K562 (cell line): ENCODE measurements at regions not wholly inside any gene's neighbourhood (a gene's known extent, or its start where the extent isn't known, plus 50 kb on each side); places are given as distances from the start of the nearest gene placed in this dataset.

ENCODE experiments used
- ATAC-seq: fragments of 200-7000 bp; cut with Tn5 transposase; 3 replicates; pipeline ENCODE4 v1.9.1; 2020; ENCODE audit warnings: moderate library complexity
- BruUV-seq: library from RNA; stranded (reverse); fragments of 400-500 nt; replicated peaks from 2 replicates; lab custom pipeline; 2021; lab: Mats Ljungman, UMichigan
- CTCF ChIA-PET: fragments of 300-600 bp; formaldehyde crosslinking; extraction: SDS; loops from one replicate; lab custom pipeline; 2021; ENCODE audit warnings: low intra/inter-chr PET ratio; lab: Yijun Ruan, JAX
- POLR2A ChIA-PET: fragments of 300-600, 350-650 bp; sonication (Branson Sonifier 250); formaldehyde crosslinking; extraction: SDS; loops from one replicate; lab custom pipeline; 2021; ENCODE audit warnings: antibody characterized with exemption, inconsistent platforms; lab: Yijun Ruan, JAX
- DNase-seq, 4 experiments: peaks; one replicate each; pipeline versions ENCODE4 v3.0.0 to v3.0.0-alpha.2; 2011 to 2018; ENCODE audit warnings: low spot score in 3 of 4, mixed read lengths in 3 of 4; ENCODE audit errors: extremely low read depth in 1 of 4
- FAIRE-seq: peaks from 2 replicates; lab custom pipeline; 2011; peaks lifted over from hg19 to GRCh38; lab: Jason Lieb, UNC
- H2AFZ ChIP-seq: 2 replicates; pipeline ENCODE4 v1.6.0; 2011; ENCODE audit warnings: low read depth, low read length, control low read depth, inconsistent platforms
- H3K27ac ChIP-seq: fragments of 200-600 bp; 3 replicates; pipeline ENCODE4 v1.8.0; 2011; ENCODE audit warnings: low read depth, mild to moderate bottlenecking, control low read depth, inconsistent platforms, low read length, moderate library complexity, mixed read lengths; ENCODE audit errors: extremely low read depth
- H3K27me3 ChIP-seq, 2 experiments: fragments of 300-600 bp in 1 of 2; 2 replicates in 1 of 2; 3 replicates in 1 of 2; pipeline versions ENCODE4 v1.6.0 to v1.8.0; 2011; ENCODE audit warnings: inconsistent platforms in 2 of 2, low read length in 2 of 2, mild to moderate bottlenecking in 1 of 2, mixed read lengths in 1 of 2, moderate library complexity in 1 of 2; ENCODE audit not compliant: control insufficient read depth in 2 of 2, insufficient read depth in 2 of 2
- H3K36me3 ChIP-seq: fragments of 300-600 bp; 3 replicates; pipeline ENCODE4 v1.8.0; 2011; ENCODE audit warnings: mild to moderate bottlenecking, low read length, inconsistent platforms; ENCODE audit not compliant: control insufficient read depth, insufficient read depth
- H3K4me1 ChIP-seq, 2 experiments: fragments of 200-600 bp in 1 of 2; replicated peaks in 1 of 2; 2 replicates in 1 of 2; 3 replicates in 1 of 2; pipeline versions ENCODE4 v1.5.1 to v1.8.0; 2011; ENCODE audit warnings: inconsistent platforms in 2 of 2, low read length in 2 of 2, mild to moderate bottlenecking in 1 of 2, mixed read lengths in 1 of 2, moderate library complexity in 1 of 2; ENCODE audit not compliant: control insufficient read depth in 2 of 2, insufficient read depth in 2 of 2
- H3K4me2 ChIP-seq: 2 replicates; pipeline ENCODE4 v1.6.1; 2011; ENCODE audit warnings: low read length, control low read depth, inconsistent platforms, mixed read lengths; ENCODE audit not compliant: insufficient read depth
- H3K4me3 ChIP-seq: fragments of 200-600 bp; sonication (generic), shearing (Covaris generic); 2 replicates; pipeline ENCODE4 v1.5.1; 2016; ENCODE audit warnings: control low read depth, inconsistent platforms
- H3K79me2 ChIP-seq: fragments of 200-600 bp; 3 replicates; pipeline ENCODE4 v1.8.0; 2011; ENCODE audit warnings: low read length, inconsistent platforms; ENCODE audit not compliant: control insufficient read depth, insufficient read depth
- H3K9ac ChIP-seq, 2 experiments: 2 replicates each; pipeline versions ENCODE4 v1.6.0 to v1.6.1; 2011; ENCODE audit warnings: low read depth in 2 of 2, low read length in 2 of 2, control low read depth in 1 of 2, inconsistent platforms in 1 of 2, mild to moderate bottlenecking in 1 of 2, mixed read lengths in 1 of 2; ENCODE audit not compliant: insufficient read depth in 1 of 2
- H3K9me1 ChIP-seq: one replicate; pipeline ENCODE4 v1.6.0; 2011; ENCODE audit warnings: inconsistent platforms, mild to moderate bottlenecking, low read length, moderate library complexity; ENCODE audit not compliant: control insufficient read depth, insufficient read depth
- H3K9me3 ChIP-seq: replicated peaks from 2 replicates; pipeline ENCODE4 v1.5.1; 2011; ENCODE audit warnings: low read depth, low read length, inconsistent platforms; ENCODE audit not compliant: control insufficient read depth, insufficient read depth
- H4K20me1 ChIP-seq: replicated peaks from 2 replicates; pipeline ENCODE4 v1.6.1; 2011; ENCODE audit warnings: low read length, inconsistent platforms, mixed read lengths; ENCODE audit not compliant: control insufficient read depth, insufficient read depth
- ERF ChIP-seq: fragments of 450-650 bp; formaldehyde crosslinking; IDR thresholded peaks from 2 replicates; pipeline ENCODE4 v1.4.0; 2020; ENCODE audit warnings: mild to moderate bottlenecking, mixed read lengths
- ETV1 ChIP-seq: fragments of 450-650 bp; conservative IDR thresholded peaks from 2 replicates; pipeline ENCODE4 v1.6.1; 2016; ENCODE audit warnings: missing genetic modification characterization, control low read depth, low read depth, missing compliant biosample characterization
- HDAC2 ChIP-seq: fragments of 450-650 bp; IDR thresholded peaks from 2 replicates; pipeline ENCODE4 v1.6.1; 2016; ENCODE audit warnings: mild to moderate bottlenecking
- HIVEP1 ChIP-seq: fragments of 250-450 bp; sonication (Bioruptor Pico); IDR thresholded peaks from 2 replicates; pipeline ENCODE4 v1.4.0; 2020; ENCODE audit warnings: mild to moderate bottlenecking
- KLF10 ChIP-seq: fragments of 250-450 bp; sonication (Bioruptor Pico); IDR thresholded peaks from 2 replicates; pipeline ENCODE4 v1.6.1; 2021; ENCODE audit warnings: matching md5 sums
- SUPT5H ChIP-seq: fragments of 450-650 bp; IDR thresholded peaks from 2 replicates; pipeline ENCODE4 v1.6.1; 2016
- WGBS: fragments of 100-300 bp; shearing (Covaris generic); methylation state at CpG from one replicate; pipeline ENCODE4 v1.1.6; 2016; ENCODE audit warnings: low coverage, mixed read lengths; ENCODE audit not compliant: insufficient coverage; ENCODE audit errors: missing lambda C conversion rate; 5-methylcytosine and 5-hydroxymethylcytosine counted together
- in situ Hi-C: fragments of 300-500 bp; cut with MboI; formaldehyde crosslinking; loops from 4 replicates; pipeline ENCODE4 v1.15.0; 2018; ENCODE audit warnings: inconsistent platforms, mixed read lengths
- intact Hi-C: fragments of 100-400 bp; cut with micrococcal nuclease; formaldehyde crosslinking; loops from 2 replicates; pipeline ENCODE4 v1.14.2; 2022
- TF ChIP-seq, protein P1 (sequence below), 2 experiments: IDR thresholded peaks; 2 replicates each; pipeline ENCODE4 v1.6.1; 2012; ENCODE audit warnings: improper control_type of control experiment in 2 of 2, low read depth in 2 of 2, low read length in 2 of 2, borderline replicate concordance in 1 of 2

DNA sequence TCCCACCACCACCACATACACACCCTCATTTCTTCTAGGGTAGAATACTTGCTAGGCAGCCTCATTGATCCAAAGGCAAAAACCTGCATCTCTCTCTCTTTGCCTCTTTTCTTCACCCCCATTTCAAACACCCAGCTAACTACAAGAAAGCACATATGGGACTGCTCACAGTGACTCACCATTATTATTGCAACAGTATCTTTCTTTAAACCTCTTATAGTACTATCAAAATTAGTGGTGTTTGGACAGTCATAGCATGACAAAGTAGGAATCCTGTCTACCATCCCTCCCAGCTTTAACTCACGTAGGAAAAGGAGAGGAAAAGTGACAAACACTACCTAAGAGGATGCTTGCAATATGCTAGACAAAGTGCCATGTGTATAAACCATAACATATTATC, 422.5 kb upstream of the CRIM1 start:
- H3K79me2 ChIP-seq: no peaks in the 10 kb centered on the region
- DNase-seq (no peak), FAIRE-seq (no peak), ATAC-seq (no peak)
- no TSS peak for BruUV-seq
- no peak overlapping the region for H2AFZ ChIP-seq
- H3K27ac ChIP-seq: no peak overlapping the region
- no peak overlapping the region for H3K4me2 ChIP-seq
- in situ Hi-C loops (no loop called here), intact Hi-C loops (no loop called here)
- ChIA-PET CTCF (no interaction called here), POLR2A (interaction anchor here (0.7 kb wide), 1 partner anchor 397 kb away, joined by 4 read pairs; no protein-coding TSS in a partner anchor)
- no peaks in the 10 kb centered on the region for H3K9me1 ChIP-seq
- no peaks in the 10 kb centered on the region for H3K36me3 ChIP-seq
- H3K27me3 ChIP-seq: no peaks in the 10 kb centered on the region
- H3K4me3 ChIP-seq: no peak overlapping the region
- WGBS: 0% methylated on average over 1 of the region's 1 CpG
- no peaks in the 10 kb centered on the region for H3K9me3 ChIP-seq
- no peaks in the 10 kb centered on the region for H3K4me1 ChIP-seq
- H4K20me1 ChIP-seq: no peaks in the 10 kb centered on the region
- TF ChIP-seq KLF10 (CRISPR knock-in tag) (no peak), HIVEP1 (CRISPR knock-in tag) (no peak), ETV1 (tag) (no peak), ERF (no peak), HDAC2 (no peak), SUPT5H (no peak)
- TF ChIP-seq, protein P1, sequence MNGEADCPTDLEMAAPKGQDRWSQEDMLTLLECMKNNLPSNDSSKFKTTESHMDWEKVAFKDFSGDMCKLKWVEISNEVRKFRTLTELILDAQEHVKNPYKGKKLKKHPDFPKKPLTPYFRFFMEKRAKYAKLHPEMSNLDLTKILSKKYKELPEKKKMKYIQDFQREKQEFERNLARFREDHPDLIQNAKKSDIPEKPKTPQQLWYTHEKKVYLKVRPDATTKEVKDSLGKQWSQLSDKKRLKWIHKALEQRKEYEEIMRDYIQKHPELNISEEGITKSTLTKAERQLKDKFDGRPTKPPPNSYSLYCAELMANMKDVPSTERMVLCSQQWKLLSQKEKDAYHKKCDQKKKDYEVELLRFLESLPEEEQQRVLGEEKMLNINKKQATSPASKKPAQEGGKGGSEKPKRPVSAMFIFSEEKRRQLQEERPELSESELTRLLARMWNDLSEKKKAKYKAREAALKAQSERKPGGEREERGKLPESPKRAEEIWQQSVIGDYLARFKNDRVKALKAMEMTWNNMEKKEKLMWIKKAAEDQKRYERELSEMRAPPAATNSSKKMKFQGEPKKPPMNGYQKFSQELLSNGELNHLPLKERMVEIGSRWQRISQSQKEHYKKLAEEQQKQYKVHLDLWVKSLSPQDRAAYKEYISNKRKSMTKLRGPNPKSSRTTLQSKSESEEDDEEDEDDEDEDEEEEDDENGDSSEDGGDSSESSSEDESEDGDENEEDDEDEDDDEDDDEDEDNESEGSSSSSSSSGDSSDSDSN (IDR thresholded peaks at IDR 0.05; ENCODE audit: borderline replicate concordance in 1 of 2, low read depth in 2 of 2, low read length in 2 of 2): no peak
- no peak overlapping the region for H3K9ac ChIP-seq
